CD4-positive, CD25-positive, alpha-beta regulatory T cell (primary cell): ENCODE measurements at regions not wholly inside any gene's neighbourhood (a gene's known extent, or its start where the extent isn't known, plus 50 kb on each side); places are given as distances from the start of the nearest gene placed in this dataset.

Experiments
- ATAC-seq, 2 donors: fragments of 150-1000 bp; cut with Tn5 transposase; one replicate each; pipeline ENCODE4 v1.10.0; 2021; ENCODE audit warnings: low read depth in 2 of 2, moderate number of reproducible peaks in 2 of 2, moderate library complexity in 1 of 2
- DNase-seq, 3 donors: peaks; one replicate each; pipeline versions ENCODE4 v3.0.0 to v3.0.0-alpha.2; 2012 to 2022; ENCODE audit warnings: mixed read lengths in 1 of 3
- H3K27ac ChIP-seq: one replicate; pipeline ENCODE4 v1.7.0; 2013; ENCODE audit warnings: mild to moderate bottlenecking, low read length; ENCODE audit not compliant: insufficient read depth, poor library complexity, severe bottlenecking
- H3K27me3 ChIP-seq: one replicate; pipeline ENCODE4 v1.7.0; 2013; ENCODE audit warnings: low read length; ENCODE audit not compliant: control insufficient read depth, insufficient read depth
- H3K36me3 ChIP-seq: one replicate; pipeline ENCODE4 v1.7.0; 2013; ENCODE audit warnings: mild to moderate bottlenecking, low read length, moderate library complexity; ENCODE audit not compliant: control insufficient read depth, insufficient read depth
- H3K4me1 ChIP-seq: 2 replicates; pipeline ENCODE4 v1.7.0; 2013; ENCODE audit warnings: mild to moderate bottlenecking, low read length; ENCODE audit not compliant: insufficient read depth, control insufficient read depth, poor library complexity, severe bottlenecking
- H3K4me3 ChIP-seq: one replicate; pipeline ENCODE4 v1.7.0; 2013; ENCODE audit warnings: low read depth, mild to moderate bottlenecking, low read length, moderate library complexity
- H3K9me3 ChIP-seq, 2 experiments: 1 replicate in 1 of 2; 2 replicates in 1 of 2; pipeline ENCODE4 v1.7.0; 2013; ENCODE audit warnings: low read length in 2 of 2, mild to moderate bottlenecking in 1 of 2, moderate library complexity in 1 of 2; ENCODE audit not compliant: control insufficient read depth in 2 of 2
- H3K27ac Mint-ChIP-seq, 3 donors: one replicate each; pipeline ENCODE4 v1.8.0; 2020 to 2022; ENCODE audit warnings: mild to moderate bottlenecking in 3 of 3, mixed read lengths in 3 of 3, moderate library complexity in 2 of 3
- H3K27me3 Mint-ChIP-seq: one replicate; pipeline ENCODE4 v1.8.0; 2022; ENCODE audit warnings: mild to moderate bottlenecking, mixed read lengths
- H3K36me3 Mint-ChIP-seq: one replicate; pipeline ENCODE4 v1.8.0; 2020; ENCODE audit warnings: mixed read lengths
- H3K4me1 Mint-ChIP-seq, 4 donors: one replicate each; pipeline ENCODE4 v1.8.0; 2020 to 2022; ENCODE audit warnings: mixed read lengths in 4 of 4, mild to moderate bottlenecking in 1 of 4
- H3K4me3 Mint-ChIP-seq, 4 donors: one replicate each; pipeline ENCODE4 v1.8.0; 2020 to 2022; ENCODE audit warnings: mild to moderate bottlenecking in 4 of 4, mixed read lengths in 4 of 4, moderate library complexity in 3 of 4
- H3K9me3 Mint-ChIP-seq, 7 donors: one replicate each; pipeline ENCODE4 v1.8.0; 2020 to 2022; ENCODE audit warnings: mixed read lengths in 7 of 7, mild to moderate bottlenecking in 3 of 7, moderate library complexity in 2 of 7

- no peak for DNase-seq
- Mint-ChIP-seq H3K27me3 (peaks cover 14% of the 10 kb centered on the region), H3K9me3 (peaks cover 0 to 4% (median 0%) of the 10 kb centered on the region in 7 donors), H3K36me3 (no peaks in the 10 kb centered on the region), H3K27ac (no peak overlapping the region), H3K4me1 (peaks cover 0 to 2% (median 0%) of the 10 kb centered on the region in 4 donors), H3K4me3 (no peak overlapping the region)
- no peaks in the 10 kb centered on the region for H3K9me3 ChIP-seq
- no peaks in the 10 kb centered on the region for H3K36me3 ChIP-seq
- H3K27me3 ChIP-seq, result no peaks in the 10 kb centered on the region
- no peak for ATAC-seq
- no peak overlapping the region for H3K4me3 ChIP-seq
- H3K4me1 ChIP-seq, result no peaks in the 10 kb centered on the region
- no peak overlapping the region for H3K27ac ChIP-seq
Measured at GRCh38 chr17:65455154-65455971, 106.1 kb downstream of the AXIN2 start.

- H3K27me3 ChIP-seq, result no peaks in the 10 kb centered on the region
- Mint-ChIP-seq H3K9me3 (peaks cover 0 to 8% (median 2%) of the 10 kb centered on the region in 7 donors), H3K4me1 (no peaks in the 10 kb centered on the region), H3K4me3 (no peak overlapping the region), H3K36me3 (no peaks in the 10 kb centered on the region), H3K27ac (no peak overlapping the region), H3K27me3 (peaks cover 14% of the 10 kb centered on the region)
- ATAC-seq (no peak), DNase-seq (no peak)
- H3K36me3 ChIP-seq, result no peaks in the 10 kb centered on the region
- no peak overlapping the region for H3K27ac ChIP-seq
- H3K9me3 ChIP-seq, result no peaks in the 10 kb centered on the region
- H3K4me3 ChIP-seq, result no peak overlapping the region
- no peaks in the 10 kb centered on the region for H3K4me1 ChIP-seq
Measured at GRCh38 chr17:65453204-65453931, 108.1 kb downstream of the AXIN2 start.

- Mint-ChIP-seq H3K4me3 (no peak overlapping the region), H3K36me3 (no peaks in the 10 kb centered on the region), H3K27me3 (peaks cover 7% of the 10 kb centered on the region), H3K4me1 (no peaks in the 10 kb centered on the region), H3K9me3 (peaks cover 0 to 8% (median 4%) of the 10 kb centered on the region in 7 donors), H3K27ac (no peak overlapping the region)
- DNase-seq (no peak), ATAC-seq (no peak)
- no peaks in the 10 kb centered on the region for H3K9me3 ChIP-seq
- no peaks in the 10 kb centered on the region for H3K4me1 ChIP-seq
- H3K36me3 ChIP-seq, result no peaks in the 10 kb centered on the region
- no peak overlapping the region for H3K27ac ChIP-seq
- H3K27me3 ChIP-seq, result no peaks in the 10 kb centered on the region
- H3K4me3 ChIP-seq, result no peak overlapping the region
Measured at GRCh38 chr17:65449495-65449894, 112.0 kb downstream of the AXIN2 start.

GRCh38 chr17:65447823-65448222 lies 113.6 kb downstream of the AXIN2 start:
- no peaks in the 10 kb centered on the region for H3K27me3 ChIP-seq
- ATAC-seq (no peak), DNase-seq (no peak)
- Mint-ChIP-seq H3K4me1 (no peaks in the 10 kb centered on the region), H3K9me3 (peaks cover 0 to 8% (median 4%) of the 10 kb centered on the region in 7 donors), H3K27me3 (peaks cover 7% of the 10 kb centered on the region), H3K36me3 (no peaks in the 10 kb centered on the region), H3K27ac (no peak overlapping the region), H3K4me3 (no peak overlapping the region)
- no peaks in the 10 kb centered on the region for H3K9me3 ChIP-seq
- no peak overlapping the region for H3K27ac ChIP-seq
- H3K4me1 ChIP-seq, result no peaks in the 10 kb centered on the region
- no peaks in the 10 kb centered on the region for H3K36me3 ChIP-seq
- H3K4me3 ChIP-seq, result no peak overlapping the region

- no peak overlapping the region for H3K4me3 Mint-ChIP-seq
- H3K27me3 Mint-ChIP-seq, result peaks cover under 1% of the 10 kb centered on the region
- no peaks in the 10 kb centered on the region for H3K4me1 Mint-ChIP-seq
- no peak overlapping the region for H3K4me3 ChIP-seq
- no peaks in the 10 kb centered on the region for H3K9me3 ChIP-seq
- no peak overlapping the region for H3K27ac ChIP-seq
- H3K27ac Mint-ChIP-seq, result no peak overlapping the region
- peaks cover 0 to 8% (median 4%) of the 10 kb centered on the region in 7 donors for H3K9me3 Mint-ChIP-seq
- H3K36me3 ChIP-seq, result no peaks in the 10 kb centered on the region
- H3K36me3 Mint-ChIP-seq, result no peaks in the 10 kb centered on the region
- ATAC-seq (no peak), DNase-seq (no peak)
- H3K4me1 ChIP-seq, result no peaks in the 10 kb centered on the region
- H3K27me3 ChIP-seq, result no peaks in the 10 kb centered on the region
Measured at GRCh38 chr17:65446838-65447526, 114.5 kb downstream of the AXIN2 start.

- Histone ChIP-seq H3K9me3 (no peaks in the 10 kb centered on the region), H3K36me3 (no peaks in the 10 kb centered on the region), H3K4me1 (no peaks in the 10 kb centered on the region), H3K27me3 (no peaks in the 10 kb centered on the region), H3K4me3 (no peak overlapping the region), H3K27ac (no peak overlapping the region)
- Mint-ChIP-seq H3K4me3 (no peak overlapping the region), H3K9me3 (peaks cover 0 to 10% (median 2%) of the 10 kb centered on the region in 7 donors), H3K27ac (no peak overlapping the region), H3K27me3 (peaks cover 3% of the 10 kb centered on the region), H3K36me3 (no peaks in the 10 kb centered on the region), H3K4me1 (no peaks in the 10 kb centered on the region)
- ATAC-seq (no peak), DNase-seq (no peak)
Measured at GRCh38 chr17:65446043-65446442, 115.4 kb downstream of the AXIN2 start.

GRCh38 chr17:65444049-65444448 lies 117.4 kb downstream of the AXIN2 start:
- Histone ChIP-seq H3K4me3 (no peak overlapping the region), H3K9me3 (no peaks in the 10 kb centered on the region), H3K36me3 (no peaks in the 10 kb centered on the region), H3K27me3 (no peaks in the 10 kb centered on the region), H3K4me1 (no peaks in the 10 kb centered on the region), H3K27ac (no peak overlapping the region)
- no peak overlapping the region for H3K27ac Mint-ChIP-seq
- no peak overlapping the region for H3K4me3 Mint-ChIP-seq
- no peaks in the 10 kb centered on the region for H3K36me3 Mint-ChIP-seq
- DNase-seq (no peak), ATAC-seq (no peak)
- peaks cover 18% of the 10 kb centered on the region for H3K27me3 Mint-ChIP-seq
- H3K9me3 Mint-ChIP-seq, result peaks cover 0 to 6% (median 0%) of the 10 kb centered on the region in 7 donors
- H3K4me1 Mint-ChIP-seq, result no peaks in the 10 kb centered on the region
